ENCODE measurements at regions not wholly inside any gene's neighbourhood (a gene's known extent, or its start where the extent isn't known, plus 50 kb on each side); places are given as distances from the start of the nearest gene placed in this dataset.

DNA sequence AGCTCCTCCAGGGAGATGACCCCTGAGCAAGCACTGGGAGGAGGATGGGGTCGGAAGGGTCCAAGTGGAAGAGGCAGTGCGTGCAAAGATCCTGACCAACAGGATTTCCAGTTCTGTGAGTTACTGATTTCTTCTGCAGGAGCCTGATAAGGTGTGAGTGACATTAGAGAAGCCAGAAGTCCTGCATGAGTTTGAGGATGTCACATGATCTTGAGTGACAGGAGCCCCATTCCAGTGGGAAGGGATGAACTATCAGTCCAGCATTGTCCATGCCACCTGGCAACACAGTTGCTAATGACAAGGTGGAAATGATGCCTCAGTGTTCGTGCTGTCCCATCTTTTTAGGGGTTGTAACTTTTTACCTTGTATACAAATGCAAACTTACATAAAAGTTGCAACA, 285.1 kb upstream of the HDAC4 start:
- no peaks in the 10 kb centered on the region for H3K9me3 ChIP-seq (replicated peaks; ENCODE audit: control insufficient read depth, insufficient read depth, low read length)
- no peak for FAIRE-seq
- ChIA-PET CTCF (no interaction called here), POLR2A (no interaction called here), RAD21 (ENCODE audit: unreplicated experiment) (no interaction called here), SMC1A (ENCODE audit: uncharacterized antibody, unreplicated experiment) (no interaction called here)
- intact Hi-C loops (cut with micrococcal nuclease; ENCODE audit: unreplicated experiment): no loop called here
- H3K9ac ChIP-seq (ENCODE audit: control insufficient read depth, insufficient read depth, low read length): no peak overlapping the region
- H3K27me3 ChIP-seq (replicated peaks in 1 of 2; ENCODE audit: control insufficient read depth in 2 of 2, insufficient read depth in 2 of 2, low read length in 1 of 2): no peaks in the 10 kb centered on the region; a peak in 3 of 4 replicates
- H2AFZ ChIP-seq (ENCODE audit: control insufficient read depth, low read depth, low read length): no peak overlapping the region
- no TSS peak for BruUV-seq (replicated peaks)
- H3K4me1 ChIP-seq (ENCODE audit: control insufficient read depth, insufficient read depth, low read length): no peaks in the 10 kb centered on the region
- in situ Hi-C loops (cut with MboI): no loop called here
- H3K36me3 ChIP-seq (ENCODE audit: control insufficient read depth in 2 of 2, insufficient read depth in 2 of 2, low read length in 1 of 2): no peaks in the 10 kb centered on the region
- no peak for DNase-seq (ENCODE audit: low read depth, low spot score)
- H4K20me1 ChIP-seq (ENCODE audit: control insufficient read depth, insufficient read depth): no peaks in the 10 kb centered on the region
- WGBS (ENCODE audit: insufficient coverage, insufficient replicate concordance, low lambda C conversion rate, missing lambda C conversion rate): 10% methylated on average over 3 of the region's 3 CpGs
- H3K4me2 ChIP-seq (ENCODE audit: control insufficient read depth, insufficient read depth): no peak overlapping the region
- no peak overlapping the region for H3K27ac ChIP-seq (ENCODE audit: control insufficient read depth, insufficient read depth)
- no peaks in the 10 kb centered on the region for H3K79me2 ChIP-seq (ENCODE audit: control insufficient read depth, insufficient read depth, low read length)
- no peak for ATAC-seq
- TF ChIP-seq STAT3 (IDR thresholded peaks at IDR 0.05; ENCODE audit: low read depth, low read length) (no peak), MXI1 (IDR thresholded peaks at IDR 0.05; ENCODE audit: low read depth, low read length) (no peak), CBFB (IDR thresholded peaks at IDR 0.05; ENCODE audit: low read depth) (no peak), GATAD2B (conservative IDR thresholded peaks at IDR 0.05; ENCODE audit: low read depth) (no peak), NR2F1 (conservative IDR thresholded peaks at IDR 0.05) (no peak), TAF1 (IDR thresholded peaks at IDR 0.05; ENCODE audit: borderline replicate concordance, low read depth, low read length) (no peak), MLLT1 (IDR thresholded peaks at IDR 0.05) (no peak), LARP7 (IDR thresholded peaks at IDR 0.05) (no peak), EP300 (IDR thresholded peaks at IDR 0.05; ENCODE audit: borderline replicate concordance in 1 of 2, control insufficient read depth in 1 of 2, low read depth in 2 of 2, low read length in 2 of 2) (no peak), BMI1 (IDR thresholded peaks at IDR 0.05; ENCODE audit: borderline replicate concordance) (no peak)
- no peak overlapping the region for H3K4me3 ChIP-seq

Data from GM12878 (cell line).